Calu3 (cell line): ENCODE measurements at regions not wholly inside any gene's neighbourhood (a gene's known extent, or its start where the extent isn't known, plus 50 kb on each side); places are given as distances from the start of the nearest gene placed in this dataset.

ENCODE experiments used
- BruUV-seq: library from RNA; stranded (reverse); fragments of 400-500 nt; replicated peaks from 2 replicates; lab custom pipeline; 2021; lab: Mats Ljungman, UMichigan
- CTCF ChIA-PET: fragments of 300-600 bp; sonication (Branson Sonifier 250); formaldehyde crosslinking; loops from one replicate; lab custom pipeline; 2022; ENCODE audit warnings: antibody characterized with exemption; lab: Charles Lee
- DNase-seq: peaks from one replicate; pipeline ENCODE4 v3.0.0; 2022
- H3K27ac Mint-ChIP-seq: one replicate; pipeline ENCODE4 v1.8.0; 2022; ENCODE audit warnings: mixed read lengths; ENCODE audit not compliant: unreplicated experiment
- H3K27me3 Mint-ChIP-seq: one replicate; pipeline ENCODE4 v1.8.0; 2022; ENCODE audit warnings: mixed read lengths; ENCODE audit not compliant: unreplicated experiment
- H3K36me3 Mint-ChIP-seq: one replicate; pipeline ENCODE4 v1.8.0; 2022; ENCODE audit warnings: mild to moderate bottlenecking, moderate library complexity, mixed read lengths; ENCODE audit not compliant: insufficient read depth, unreplicated experiment
- H3K4me1 Mint-ChIP-seq: one replicate; pipeline ENCODE4 v1.8.0; 2022; ENCODE audit warnings: mild to moderate bottlenecking, low read depth, mixed read lengths; ENCODE audit not compliant: unreplicated experiment
- H3K4me3 Mint-ChIP-seq: one replicate; pipeline ENCODE4 v1.8.0; 2022; ENCODE audit warnings: mild to moderate bottlenecking, low read depth, moderate library complexity, mixed read lengths; ENCODE audit not compliant: unreplicated experiment
- H3K9me3 Mint-ChIP-seq: one replicate; pipeline ENCODE4 v1.8.0; 2022; ENCODE audit warnings: low read depth, mixed read lengths; ENCODE audit not compliant: unreplicated experiment
- intact Hi-C: fragments of 100-400 bp; cut with micrococcal nuclease; formaldehyde crosslinking; loops from one replicate; pipeline ENCODE4 v1.10.0; 2022; ENCODE audit not compliant: unreplicated experiment
- TF ChIP-seq, protein P1 (sequence below): fragments of 200-600 bp; IDR thresholded peaks from one replicate; pipeline ENCODE4 v1.8.0; 2022; ENCODE audit warnings: antibody characterized with exemption; ENCODE audit not compliant: unreplicated experiment

DNA sequence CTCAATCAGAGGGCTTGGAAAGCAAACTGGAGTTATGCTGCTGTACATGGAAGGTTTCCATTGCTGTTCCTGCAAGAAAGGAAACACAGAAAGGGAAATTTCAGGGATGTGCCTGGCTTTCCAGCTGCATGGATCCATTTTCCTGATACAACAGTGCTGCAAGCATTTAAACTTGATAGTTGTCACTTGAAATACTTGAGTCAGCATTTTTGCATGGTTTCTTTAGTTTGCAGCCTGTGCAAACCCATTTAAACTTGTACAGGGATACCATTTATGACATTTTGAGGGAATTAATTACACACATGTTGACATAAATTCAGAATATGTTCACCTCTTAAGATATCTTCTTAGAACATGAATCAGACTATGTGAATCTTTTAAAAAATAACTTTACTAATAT is 131.1 kb upstream of the RASGEF1B start:
- no peaks in the 10 kb centered on the region for H3K27me3 Mint-ChIP-seq
- H3K36me3 Mint-ChIP-seq, result no peaks in the 10 kb centered on the region
- intact Hi-C loops, result no loop called here
- no peaks in the 10 kb centered on the region for H3K9me3 Mint-ChIP-seq
- peaks cover 12% of the 10 kb centered on the region for H3K4me1 Mint-ChIP-seq
- DNase-seq, result no peak
- BruUV-seq, result no TSS peak
- TF ChIP-seq, protein P1, sequence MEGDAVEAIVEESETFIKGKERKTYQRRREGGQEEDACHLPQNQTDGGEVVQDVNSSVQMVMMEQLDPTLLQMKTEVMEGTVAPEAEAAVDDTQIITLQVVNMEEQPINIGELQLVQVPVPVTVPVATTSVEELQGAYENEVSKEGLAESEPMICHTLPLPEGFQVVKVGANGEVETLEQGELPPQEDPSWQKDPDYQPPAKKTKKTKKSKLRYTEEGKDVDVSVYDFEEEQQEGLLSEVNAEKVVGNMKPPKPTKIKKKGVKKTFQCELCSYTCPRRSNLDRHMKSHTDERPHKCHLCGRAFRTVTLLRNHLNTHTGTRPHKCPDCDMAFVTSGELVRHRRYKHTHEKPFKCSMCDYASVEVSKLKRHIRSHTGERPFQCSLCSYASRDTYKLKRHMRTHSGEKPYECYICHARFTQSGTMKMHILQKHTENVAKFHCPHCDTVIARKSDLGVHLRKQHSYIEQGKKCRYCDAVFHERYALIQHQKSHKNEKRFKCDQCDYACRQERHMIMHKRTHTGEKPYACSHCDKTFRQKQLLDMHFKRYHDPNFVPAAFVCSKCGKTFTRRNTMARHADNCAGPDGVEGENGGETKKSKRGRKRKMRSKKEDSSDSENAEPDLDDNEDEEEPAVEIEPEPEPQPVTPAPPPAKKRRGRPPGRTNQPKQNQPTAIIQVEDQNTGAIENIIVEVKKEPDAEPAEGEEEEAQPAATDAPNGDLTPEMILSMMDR, result no peak
- H3K4me3 Mint-ChIP-seq, result no peak overlapping the region
- no peak overlapping the region for H3K27ac Mint-ChIP-seq
- CTCF ChIA-PET, result no interaction called here

DNA sequence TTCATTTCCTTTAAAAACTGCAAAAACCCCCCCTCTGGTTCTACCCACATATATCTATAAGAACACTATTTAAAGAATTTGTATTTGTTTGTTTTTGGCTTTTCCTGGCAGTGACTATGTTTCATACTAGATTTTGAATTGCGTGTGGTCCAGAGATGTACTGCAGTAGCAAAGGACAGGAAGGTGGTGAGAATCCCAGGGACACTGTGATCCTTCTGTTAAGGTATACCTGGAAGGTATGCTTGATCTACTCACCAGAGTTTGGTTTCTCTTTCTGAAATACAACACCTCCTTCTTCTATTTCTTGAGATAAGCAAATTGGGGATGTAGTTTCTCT is 129.6 kb upstream of the RASGEF1B start:
- TF ChIP-seq, protein P1, result no peak
- H3K27me3 Mint-ChIP-seq, result no peaks in the 10 kb centered on the region
- H3K4me1 Mint-ChIP-seq, result no peaks in the 10 kb centered on the region
- CTCF ChIA-PET, result no interaction called here
- no peak for DNase-seq
- H3K36me3 Mint-ChIP-seq, result no peaks in the 10 kb centered on the region
- no peaks in the 10 kb centered on the region for H3K9me3 Mint-ChIP-seq
- BruUV-seq, result no TSS peak
- no peak overlapping the region for H3K27ac Mint-ChIP-seq
- H3K4me3 Mint-ChIP-seq, result no peak overlapping the region
- intact Hi-C loops, result no loop called here

DNA sequence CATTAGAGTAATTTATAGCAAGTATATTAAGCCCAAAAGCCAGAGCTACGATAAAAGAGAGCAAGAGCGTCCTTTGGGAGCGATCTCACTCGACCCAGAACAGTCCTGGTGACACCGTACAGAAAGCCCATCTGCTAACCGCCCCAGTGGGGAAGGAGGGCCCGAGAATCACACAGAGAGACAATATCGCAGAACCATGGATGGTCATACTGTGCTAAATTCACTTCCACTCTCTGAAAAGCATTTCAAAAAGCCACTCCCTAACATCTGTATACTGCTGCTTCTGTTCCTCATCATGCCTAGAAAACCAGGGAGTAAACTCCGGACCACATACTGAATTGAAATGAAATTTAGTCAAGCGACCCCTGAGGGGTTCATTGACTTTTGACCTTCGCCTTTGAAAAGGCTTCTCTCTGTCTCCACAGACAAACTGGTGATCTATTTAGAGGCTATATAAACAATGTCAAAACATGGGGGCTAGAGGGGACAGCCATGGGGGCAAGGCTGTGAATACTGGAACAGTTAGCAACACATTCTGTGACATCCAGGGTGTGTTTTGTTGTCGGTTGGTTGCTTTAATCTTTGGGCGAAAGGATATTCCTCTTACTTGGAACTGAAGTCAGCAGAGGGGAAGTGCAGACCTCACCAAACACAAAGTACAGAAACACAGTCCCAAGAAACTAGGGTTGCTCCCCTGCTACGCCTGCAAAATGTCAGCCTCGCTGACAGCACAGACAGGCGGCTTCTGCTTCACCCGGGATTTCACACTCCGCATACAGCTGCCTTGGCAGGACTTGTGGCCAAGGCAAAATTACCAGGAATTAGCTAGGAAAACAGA is 129.0 kb upstream of the RASGEF1B start:
- TF ChIP-seq, protein P1, result no peak
- H3K27ac Mint-ChIP-seq, result no peak overlapping the region

DNA sequence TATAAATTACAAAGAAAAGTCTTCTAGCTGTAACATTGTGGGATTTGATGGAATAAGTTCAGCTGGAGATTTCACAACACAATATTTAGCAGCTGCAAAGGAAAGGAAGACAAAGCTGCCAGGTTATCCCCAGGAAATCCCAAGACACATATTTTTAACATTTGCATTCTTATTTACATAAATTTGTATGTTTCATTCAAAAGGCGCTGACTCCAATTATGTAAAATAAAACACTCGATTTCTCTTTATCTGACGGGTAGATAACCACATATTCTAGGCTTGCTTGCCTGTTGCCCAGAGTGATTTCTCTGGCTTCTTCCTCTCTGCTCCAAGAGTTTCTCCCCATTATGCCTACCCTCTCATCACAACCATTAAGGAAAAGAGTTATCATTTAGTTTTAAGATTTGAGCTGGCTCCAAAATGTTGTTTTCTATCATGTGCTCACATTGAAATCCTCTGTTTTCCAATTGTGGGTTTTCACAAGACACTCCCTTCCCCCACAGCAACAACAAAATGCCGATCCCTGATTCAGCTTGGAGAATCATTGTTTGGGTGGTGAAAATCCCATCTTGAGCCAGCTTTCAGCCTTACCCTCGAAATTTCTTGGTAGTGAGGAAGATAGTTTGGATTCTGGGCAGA is 128.2 kb upstream of the RASGEF1B start:
- CTCF ChIA-PET, result interaction anchor here (0.8 to 1.0 kb wide), 2 partner anchors 19 to 835 kb away, joined by 3 read pairs; no protein-coding TSS in a partner anchor
- no peaks in the 10 kb centered on the region for H3K9me3 Mint-ChIP-seq
- no peaks in the 10 kb centered on the region for H3K4me1 Mint-ChIP-seq
- no peak overlapping the region for H3K4me3 Mint-ChIP-seq
- no peak overlapping the region for H3K27ac Mint-ChIP-seq
- H3K36me3 Mint-ChIP-seq, result no peaks in the 10 kb centered on the region
- DNase-seq, result no peak
- intact Hi-C loops, result no loop called here
- TF ChIP-seq, protein P1, result no peak
- no TSS peak for BruUV-seq
- H3K27me3 Mint-ChIP-seq, result no peaks in the 10 kb centered on the region

More for the DNA sequence above, 129.0 kb upstream of the RASGEF1B start:
- H3K4me3 Mint-ChIP-seq, result no peak overlapping the region
- no peaks in the 10 kb centered on the region for H3K36me3 Mint-ChIP-seq
- no peaks in the 10 kb centered on the region for H3K4me1 Mint-ChIP-seq
- intact Hi-C loops, result no loop called here
- H3K9me3 Mint-ChIP-seq, result no peaks in the 10 kb centered on the region
- no peak for DNase-seq
- H3K27me3 Mint-ChIP-seq, result no peaks in the 10 kb centered on the region
- CTCF ChIA-PET, result interaction anchor here (1.0 kb wide), 1 partner anchor 20 kb away, joined by 3 read pairs; no protein-coding TSS in a partner anchor
- BruUV-seq, result no TSS peak
